Left ventricle myocardium inferior (tissue), 1 donor: ENCODE measurements at regions not wholly inside any gene's neighbourhood (a gene's known extent, or its start where the extent isn't known, plus 50 kb on each side); places are given as distances from the start of the nearest gene placed in this dataset.

Experiments used
- DNase-seq: peaks from one replicate; pipeline ENCODE4 v3.0.0-alpha.2; 2020
- H3K27ac ChIP-seq: fragments of 200-600 bp; replicated peaks from 2 replicates; pipeline ENCODE4 v1.8.0; 2021
- H3K27me3 ChIP-seq: fragments of 200-600 bp; 2 replicates; pipeline ENCODE4 v1.8.0; 2021; ENCODE audit warnings: low read depth
- H3K36me3 ChIP-seq: fragments of 200-600 bp; 2 replicates; pipeline ENCODE4 v1.8.0; 2021
- H3K4me1 ChIP-seq: fragments of 200-600 bp; 2 replicates; pipeline ENCODE4 v1.8.0; 2021
- H3K4me3 ChIP-seq: fragments of 200-600 bp; 2 replicates; pipeline ENCODE4 v1.8.0; 2021; ENCODE audit warnings: mild to moderate bottlenecking, moderate library complexity
- H3K9me3 ChIP-seq: fragments of 200-600 bp; replicated peaks from 2 replicates; pipeline ENCODE4 v1.8.0; 2021
- intact Hi-C: fragments of 100-400 bp; cut with micrococcal nuclease; formaldehyde crosslinking; loops from one replicate; pipeline ENCODE4 v1.11.0; 2022
- TF ChIP-seq, protein P1 (sequence below): fragments of 200-600 bp; IDR thresholded peaks from 2 replicates; pipeline ENCODE4 v1.8.0; 2021; ENCODE audit warnings: antibody characterized with exemption, mild to moderate bottlenecking, borderline replicate concordance
- donor health status: DM: no; HTN: yes; CAD: no; lungs with severe emphysema.

DNA sequence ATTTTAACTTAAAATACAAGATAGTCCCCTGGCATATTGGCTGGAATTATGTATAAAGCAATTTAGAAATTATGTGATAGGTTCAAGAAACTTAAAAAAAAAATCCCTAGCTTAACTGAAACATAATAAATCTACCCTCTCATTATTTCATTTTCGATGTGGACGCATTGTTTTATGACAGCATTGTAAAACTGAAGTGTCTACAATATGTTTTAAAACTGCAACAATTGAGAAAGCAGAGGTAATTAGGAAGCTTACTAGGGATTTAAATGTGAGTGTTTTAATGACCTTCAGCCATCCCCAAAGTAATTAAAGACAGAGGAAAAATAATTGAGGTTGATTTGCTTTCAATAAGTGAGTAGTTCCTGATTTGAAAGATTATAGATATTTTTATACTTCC, 776.0 kb downstream of the TBC1D32 start:
- intact Hi-C loops: no loop called here
- Histone ChIP-seq H3K4me3 (no peak overlapping the region), H3K4me1 (no peaks in the 10 kb centered on the region), H3K27me3 (no peaks in the 10 kb centered on the region), H3K9me3 (no peaks in the 10 kb centered on the region), H3K36me3 (no peaks in the 10 kb centered on the region), H3K27ac (no peak overlapping the region)
- TF ChIP-seq, protein P1, sequence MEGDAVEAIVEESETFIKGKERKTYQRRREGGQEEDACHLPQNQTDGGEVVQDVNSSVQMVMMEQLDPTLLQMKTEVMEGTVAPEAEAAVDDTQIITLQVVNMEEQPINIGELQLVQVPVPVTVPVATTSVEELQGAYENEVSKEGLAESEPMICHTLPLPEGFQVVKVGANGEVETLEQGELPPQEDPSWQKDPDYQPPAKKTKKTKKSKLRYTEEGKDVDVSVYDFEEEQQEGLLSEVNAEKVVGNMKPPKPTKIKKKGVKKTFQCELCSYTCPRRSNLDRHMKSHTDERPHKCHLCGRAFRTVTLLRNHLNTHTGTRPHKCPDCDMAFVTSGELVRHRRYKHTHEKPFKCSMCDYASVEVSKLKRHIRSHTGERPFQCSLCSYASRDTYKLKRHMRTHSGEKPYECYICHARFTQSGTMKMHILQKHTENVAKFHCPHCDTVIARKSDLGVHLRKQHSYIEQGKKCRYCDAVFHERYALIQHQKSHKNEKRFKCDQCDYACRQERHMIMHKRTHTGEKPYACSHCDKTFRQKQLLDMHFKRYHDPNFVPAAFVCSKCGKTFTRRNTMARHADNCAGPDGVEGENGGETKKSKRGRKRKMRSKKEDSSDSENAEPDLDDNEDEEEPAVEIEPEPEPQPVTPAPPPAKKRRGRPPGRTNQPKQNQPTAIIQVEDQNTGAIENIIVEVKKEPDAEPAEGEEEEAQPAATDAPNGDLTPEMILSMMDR: no peak
- DNase-seq: no peak

DNA sequence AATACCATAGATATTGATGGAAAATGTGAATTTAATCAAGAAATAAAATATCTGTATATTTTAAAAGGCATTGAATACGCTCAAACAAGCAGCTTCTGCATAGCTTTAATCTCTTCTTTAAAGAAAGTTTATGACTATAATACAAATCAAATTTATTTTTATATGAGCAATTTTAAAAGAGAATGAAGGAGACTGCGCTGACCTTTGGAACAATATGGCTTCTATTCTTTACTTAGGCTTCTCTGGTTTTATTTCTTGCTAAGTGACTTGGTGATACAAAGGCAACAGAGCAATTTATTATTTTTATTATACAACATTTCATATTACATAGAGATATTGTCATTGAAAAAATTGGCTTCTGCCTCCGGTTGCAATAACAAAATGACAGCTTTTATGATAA, 776.7 kb downstream of the TBC1D32 start:
- no peak overlapping the region for H3K27ac ChIP-seq
- no peak for DNase-seq
- TF ChIP-seq, protein P1: no peak
- no peaks in the 10 kb centered on the region for H3K27me3 ChIP-seq
- no peaks in the 10 kb centered on the region for H3K4me1 ChIP-seq
- intact Hi-C loops: no loop called here
- H3K36me3 ChIP-seq: no peaks in the 10 kb centered on the region
- no peaks in the 10 kb centered on the region for H3K9me3 ChIP-seq
- no peak overlapping the region for H3K4me3 ChIP-seq

DNA sequence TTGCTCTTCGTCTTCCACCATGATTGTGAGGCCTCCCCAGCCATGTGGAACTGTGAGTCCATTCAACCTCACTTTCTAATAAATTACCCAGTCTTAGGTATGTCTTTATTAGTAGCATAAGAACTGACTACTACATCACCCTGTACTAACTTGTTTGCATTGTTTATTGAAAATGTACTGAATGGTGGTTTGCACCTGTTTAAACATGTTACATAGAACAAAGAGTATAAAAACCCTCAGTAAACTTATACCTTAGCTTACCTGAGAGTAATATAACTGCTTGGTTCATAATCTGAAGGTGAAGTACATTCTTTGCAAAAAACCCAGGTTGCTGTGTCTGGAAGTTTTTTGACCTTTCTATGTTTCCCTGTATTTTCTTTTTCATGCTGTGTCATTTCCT, 777.8 kb downstream of the TBC1D32 start:
- TF ChIP-seq, protein P1: no peak
- H3K4me1 ChIP-seq: no peaks in the 10 kb centered on the region
- intact Hi-C loops: no loop called here
- no peak for DNase-seq
- no peaks in the 10 kb centered on the region for H3K36me3 ChIP-seq
- no peaks in the 10 kb centered on the region for H3K9me3 ChIP-seq
- H3K27ac ChIP-seq: no peak overlapping the region
- no peaks in the 10 kb centered on the region for H3K27me3 ChIP-seq
- no peak overlapping the region for H3K4me3 ChIP-seq

DNA sequence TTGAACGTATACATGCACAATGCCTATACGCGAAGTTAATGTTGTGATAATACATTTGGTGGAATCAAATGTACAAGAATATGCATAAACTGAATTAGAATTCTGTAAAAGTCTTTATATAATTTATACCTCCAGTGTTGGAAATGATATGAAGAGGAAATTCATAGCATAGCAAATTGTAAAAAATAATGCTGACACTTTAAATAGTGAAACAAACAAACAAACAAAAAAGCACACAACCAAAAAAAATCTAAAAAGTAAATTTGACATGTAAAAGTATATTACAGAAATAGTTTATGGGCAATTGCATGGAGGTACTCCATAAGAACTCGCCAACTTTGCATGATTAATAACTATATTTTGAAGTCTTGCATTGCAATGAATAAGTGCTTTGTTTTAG, 780.9 kb downstream of the TBC1D32 start:
- Histone ChIP-seq H3K27me3 (no peaks in the 10 kb centered on the region), H3K4me1 (no peaks in the 10 kb centered on the region), H3K4me3 (no peak overlapping the region), H3K27ac (no peak overlapping the region), H3K36me3 (no peaks in the 10 kb centered on the region), H3K9me3 (no peaks in the 10 kb centered on the region)
- DNase-seq: no peak
- intact Hi-C loops: no loop called here
- TF ChIP-seq, protein P1: no peak

DNA sequence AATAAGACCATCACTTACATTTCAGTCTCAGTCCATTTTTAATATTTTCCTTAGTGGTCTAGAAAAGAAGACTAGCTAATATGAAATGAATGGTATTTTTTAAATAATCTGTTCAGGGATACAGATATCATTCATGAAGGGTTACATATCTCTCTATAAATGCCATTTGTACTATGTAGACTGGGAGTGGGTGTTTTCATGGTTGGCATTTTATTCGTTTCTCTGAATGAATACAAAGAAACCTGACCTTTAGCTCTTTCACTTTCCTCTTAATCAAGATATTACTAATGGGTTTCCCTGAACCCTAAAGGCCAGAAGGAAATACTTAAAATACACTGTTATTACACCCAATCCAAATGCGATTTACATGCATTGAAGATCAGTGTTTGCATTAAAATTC, 788.9 kb downstream of the TBC1D32 start:
- no peak for DNase-seq
- TF ChIP-seq, protein P1: no peak
- intact Hi-C loops: no loop called here
- Histone ChIP-seq H3K27ac (no peak overlapping the region), H3K4me3 (no peak overlapping the region), H3K36me3 (no peaks in the 10 kb centered on the region), H3K27me3 (no peaks in the 10 kb centered on the region), H3K4me1 (no peaks in the 10 kb centered on the region), H3K9me3 (no peaks in the 10 kb centered on the region)

DNA sequence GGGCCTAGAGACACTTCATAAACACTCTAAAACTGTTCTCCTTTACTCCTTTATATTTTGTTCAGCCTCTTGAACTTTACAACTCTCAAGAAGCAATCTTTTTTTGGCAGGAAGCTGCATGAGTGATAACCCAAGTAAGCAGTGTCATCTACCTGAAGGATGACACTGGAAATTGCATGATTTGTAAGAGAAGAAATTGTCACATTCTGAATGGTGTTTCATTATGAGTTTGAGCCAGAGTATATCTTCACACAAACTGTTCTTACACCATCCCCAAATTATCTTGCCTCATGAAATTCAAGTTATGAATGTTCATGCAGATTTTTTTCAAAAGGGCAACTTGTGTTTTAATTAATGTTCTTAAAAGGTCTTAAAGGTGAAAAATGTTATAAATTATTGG, 799.3 kb downstream of the TBC1D32 start:
- Histone ChIP-seq H3K27ac (no peak overlapping the region), H3K4me1 (no peaks in the 10 kb centered on the region), H3K9me3 (peaks cover 12% of the 10 kb centered on the region), H3K27me3 (no peaks in the 10 kb centered on the region), H3K36me3 (no peaks in the 10 kb centered on the region), H3K4me3 (no peak overlapping the region)
- intact Hi-C loops: no loop called here
- TF ChIP-seq, protein P1: no peak
- no peak for DNase-seq
